Upper lobe of right lung (tissue), 1 donor: ENCODE measurements at regions not wholly inside any gene's neighbourhood (a gene's known extent, or its start where the extent isn't known, plus 50 kb on each side); places are given as distances from the start of the nearest gene placed in this dataset.

Source experiments
- ATAC-seq: fragments of 200-7000 bp; cut with Tn5 transposase; one replicate; pipeline ENCODE4 v1.9.1; 2020; ENCODE audit warnings: mild to moderate bottlenecking, moderate library complexity
- DNase-seq: peaks from one replicate; pipeline ENCODE4 v3.0.0-alpha.2; 2020
- H3K27ac ChIP-seq: fragments of 200-600 bp; one replicate; pipeline ENCODE4 v1.8.0; 2022
- H3K27me3 ChIP-seq: fragments of 200-600 bp; one replicate; pipeline ENCODE4 v1.8.0; 2022; ENCODE audit warnings: mild to moderate bottlenecking
- H3K36me3 ChIP-seq: fragments of 200-600 bp; one replicate; pipeline ENCODE4 v1.8.0; 2022
- H3K4me1 ChIP-seq: fragments of 200-600 bp; one replicate; pipeline ENCODE4 v1.8.0; 2022
- H3K4me3 ChIP-seq: fragments of 200-600 bp; one replicate; pipeline ENCODE4 v1.8.0; 2022; ENCODE audit warnings: mild to moderate bottlenecking
- H3K9me3 ChIP-seq: fragments of 200-600 bp; one replicate; pipeline ENCODE4 v1.8.0; 2022
- CTCF ChIP-seq: fragments of 200-600 bp; IDR thresholded peaks from one replicate; pipeline ENCODE4 v1.8.0; 2022; ENCODE audit warnings: antibody characterized with exemption
- intact Hi-C: fragments of 100-400 bp; cut with DNase I; formaldehyde crosslinking; loops from one replicate; pipeline ENCODE4 v1.11.0; 2022
- donor health status: DM: no; HTN: yes; CAD: no; lungs with severe emphysema.

DNA sequence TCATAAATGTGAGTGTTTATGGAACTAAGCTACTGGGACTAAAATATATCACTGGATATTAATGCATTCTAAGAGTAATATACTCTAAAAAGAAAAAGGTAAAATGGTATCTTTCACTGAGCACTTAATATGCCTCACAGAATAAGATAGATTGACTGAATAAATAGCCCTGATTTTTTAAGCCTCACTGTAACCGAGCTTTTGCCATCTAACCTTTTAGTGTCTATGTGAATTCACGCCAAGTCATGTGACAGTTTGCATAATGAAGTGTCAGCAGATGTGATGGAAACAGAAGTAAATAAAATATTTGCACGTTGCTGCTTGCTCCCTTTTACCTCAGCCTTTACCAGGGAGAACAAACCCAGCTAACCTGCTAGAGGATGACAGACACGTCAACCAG lies 119.7 kb upstream of the NWD2 start:
- H3K9me3 ChIP-seq: no peaks in the 10 kb centered on the region
- no peak overlapping the region for H3K4me3 ChIP-seq
- ATAC-seq (no peak), DNase-seq (no peak)
- H3K4me1 ChIP-seq: no peaks in the 10 kb centered on the region
- H3K27ac ChIP-seq: no peak overlapping the region
- intact Hi-C loops: no loop called here
- no peaks in the 10 kb centered on the region for H3K36me3 ChIP-seq
- TF ChIP-seq CTCF: no peak
- no peaks in the 10 kb centered on the region for H3K27me3 ChIP-seq

DNA sequence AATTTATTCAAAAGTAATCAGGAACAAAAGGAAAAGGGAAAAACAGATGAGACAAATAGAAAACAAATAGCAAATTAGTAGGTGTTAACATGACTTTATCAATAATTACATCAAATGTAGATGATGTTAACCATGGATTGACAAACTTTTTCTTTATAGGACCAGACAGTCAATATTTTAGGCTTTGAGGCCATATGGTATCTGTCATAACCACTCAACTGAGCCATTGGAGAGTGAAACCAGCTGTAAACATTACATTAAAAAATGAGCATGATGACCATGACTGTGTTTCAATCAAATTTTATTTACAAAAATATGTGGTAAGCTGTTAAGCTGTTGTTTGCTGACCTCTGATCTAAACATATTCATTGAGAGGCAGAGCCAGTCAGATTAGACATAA lies 118.5 kb upstream of the NWD2 start:
- Histone ChIP-seq H3K36me3 (no peaks in the 10 kb centered on the region), H3K27me3 (no peaks in the 10 kb centered on the region), H3K9me3 (no peaks in the 10 kb centered on the region), H3K27ac (no peak overlapping the region), H3K4me1 (no peaks in the 10 kb centered on the region), H3K4me3 (no peak overlapping the region)
- ATAC-seq (no peak), DNase-seq (no peak)
- intact Hi-C loops: no loop called here
- TF ChIP-seq CTCF: no peak

GRCh38 chr4:37130465-37130864 lies 114.1 kb upstream of the NWD2 start:
- DNase-seq: no peak
- ATAC-seq: no peak
- intact Hi-C loops: no loop called here
- no peak for TF ChIP-seq CTCF
- Histone ChIP-seq H3K27ac (no peak overlapping the region), H3K9me3 (no peaks in the 10 kb centered on the region), H3K36me3 (no peaks in the 10 kb centered on the region), H3K4me1 (no peaks in the 10 kb centered on the region), H3K4me3 (no peak overlapping the region), H3K27me3 (no peaks in the 10 kb centered on the region)

- ATAC-seq (no peak), DNase-seq (no peak)
- H3K4me3 ChIP-seq: no peak overlapping the region
- intact Hi-C loops: no loop called here
- no peak for TF ChIP-seq CTCF
- H3K4me1 ChIP-seq: no peaks in the 10 kb centered on the region
- no peaks in the 10 kb centered on the region for H3K36me3 ChIP-seq
- no peak overlapping the region for H3K27ac ChIP-seq
- no peaks in the 10 kb centered on the region for H3K27me3 ChIP-seq
- no peaks in the 10 kb centered on the region for H3K9me3 ChIP-seq
Observed at GRCh38 chr4:37132351-37132974, 112.1 kb upstream of the NWD2 start.

GRCh38 chr4:37132975-37133360 lies 111.6 kb upstream of the NWD2 start:
- intact Hi-C loops: no loop called here
- Histone ChIP-seq H3K9me3 (no peaks in the 10 kb centered on the region), H3K27me3 (no peaks in the 10 kb centered on the region), H3K4me3 (no peak overlapping the region), H3K27ac (no peak overlapping the region), H3K4me1 (no peaks in the 10 kb centered on the region), H3K36me3 (no peaks in the 10 kb centered on the region)
- DNase-seq (no peak), ATAC-seq (no peak)
- TF ChIP-seq CTCF: no peak
